ENCODE measurements at regions not wholly inside any gene's neighbourhood (a gene's known extent, or its start where the extent isn't known, plus 50 kb on each side); places are given as distances from the start of the nearest gene placed in this dataset.
"Not testable (repeated sequence)": the region's sequence is repeated elsewhere in the genome, so short reads cannot be mapped to it uniquely, and the experiment has no call there.

- no peak for DNase-seq
These were observed 54.4 kb upstream of the IQCM start for GRCh38 chr4:149870008-149870407.

GRCh38 chr4:149881744-149882143, 66.1 kb upstream of the IQCM start:
- DNase-seq = no peak

- DNase-seq = no peak
These were observed 66.6 kb upstream of the IQCM start for GRCh38 chr4:149882251-149882650.

- peak; percentile 26 for DNase-seq
These were observed 68.4 kb upstream of the IQCM start for GRCh38 chr4:149884046-149884445.

- DNase-seq = peak; percentile 18
These were observed 69.0 kb upstream of the IQCM start for GRCh38 chr4:149884529-149885181.

- DNase-seq = peak; percentile 94
These were observed 70.3 kb upstream of the IQCM start for GRCh38 chr4:149885896-149886295.

GRCh38 chr4:149886786-149887490, 71.3 kb upstream of the IQCM start:
- no peak for DNase-seq

- peak; percentile 70 for DNase-seq
These were observed 74.3 kb upstream of the IQCM start for GRCh38 chr4:149889991-149890390.

GRCh38 chr4:149890531-149890930, 74.9 kb upstream of the IQCM start:
- no peak for DNase-seq

GRCh38 chr4:149891426-149891825, 75.8 kb upstream of the IQCM start:
- peak; percentile 81 for DNase-seq

- peak; percentile 68 for DNase-seq
These were observed 80.8 kb upstream of the IQCM start for GRCh38 chr4:149896432-149896831.

- no peak for DNase-seq
These were observed 82.1 kb upstream of the IQCM start for GRCh38 chr4:149897783-149898182.

GRCh38 chr4:149901128-149901527, 85.5 kb upstream of the IQCM start:
- no peak for DNase-seq

- DNase-seq = no peak
These were observed 86.6 kb upstream of the IQCM start for GRCh38 chr4:149902242-149902641.

- DNase-seq = peak; percentile 32
These were observed 94.5 kb upstream of the IQCM start for GRCh38 chr4:149910177-149910576.

GRCh38 chr4:149910604-149911350, 95.1 kb upstream of the IQCM start:
- DNase-seq = no peak

- no peak for DNase-seq
These were observed 95.7 kb upstream of the IQCM start for GRCh38 chr4:149911354-149911753.

GRCh38 chr4:149912000-149912399, 96.4 kb upstream of the IQCM start:
- DNase-seq = no peak

- DNase-seq = peak; percentile 65
These were observed 98.8 kb upstream of the IQCM start for GRCh38 chr4:149914119-149915115.

- DNase-seq = not testable (repeated sequence)
These were observed 100.1 kb upstream of the IQCM start for GRCh38 chr4:149915735-149916134.

- DNase-seq = no peak
These were observed 108.1 kb upstream of the IQCM start for GRCh38 chr4:149923736-149924135.

GRCh38 chr4:149927514-149927913, 111.9 kb upstream of the IQCM start:
- no peak for DNase-seq

Measured in fibroblast of skin of abdomen (primary cell).